ENCODE measurements at regions not wholly inside any gene's neighbourhood (a gene's known extent, or its start where the extent isn't known, plus 50 kb on each side); places are given as distances from the start of the nearest gene placed in this dataset.

DNA sequence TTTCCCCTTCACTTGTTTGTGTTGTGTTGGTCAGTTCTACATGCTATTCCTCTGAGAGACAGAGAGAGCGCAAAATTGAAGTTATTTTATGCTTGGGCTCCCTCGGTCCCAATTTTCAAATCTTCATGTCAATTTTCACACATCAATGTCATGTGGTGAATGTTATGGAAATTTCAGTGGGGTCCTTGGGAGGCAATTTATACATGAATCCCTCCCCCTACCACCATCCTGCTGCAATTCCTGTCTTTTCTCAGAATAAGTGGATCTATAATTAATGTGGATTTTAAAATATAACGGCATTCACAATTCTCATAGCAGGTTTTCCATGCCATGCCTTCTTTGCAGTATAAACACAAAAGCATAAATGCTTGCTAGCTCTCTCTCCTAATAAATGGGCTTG is 499.9 kb downstream of the MCTP2 start:
- H3K4me3 ChIP-seq = no peak overlapping the region
- H3K27me3 ChIP-seq (replicated peaks) = no peaks in the 10 kb centered on the region
- H3K9me3 ChIP-seq (replicated peaks) = 0 out of 2 replicates have a peak, but pooled peaks cover 3% of the 10 kb centered on the region
- no peaks in the 10 kb centered on the region for H3K4me1 ChIP-seq (replicated peaks)
- H3K36me3 ChIP-seq = no peaks in the 10 kb centered on the region
- DNase-seq (ENCODE audit: low read depth in 1 of 2, low spot score in 2 of 2) = no peak
- no peak overlapping the region for H3K27ac ChIP-seq

DNA sequence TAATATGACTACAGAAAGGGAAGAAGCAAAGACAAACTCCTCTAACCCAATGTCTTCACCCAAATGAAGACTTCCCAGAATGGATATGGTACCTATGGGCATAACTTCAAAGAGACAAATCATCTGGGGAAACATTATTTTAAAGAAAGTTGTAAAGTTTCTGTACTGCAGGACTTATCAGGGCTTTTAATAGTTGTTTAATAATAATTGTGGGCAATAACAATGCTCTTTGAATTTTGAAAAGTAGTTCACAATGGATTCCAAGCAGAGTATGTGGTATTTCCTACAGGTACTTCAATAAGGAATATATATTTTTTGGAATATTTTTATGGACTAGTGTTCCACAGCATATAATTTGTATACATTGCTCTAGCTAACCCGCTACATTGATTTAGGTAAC is 503.1 kb downstream of the MCTP2 start:
- no peak overlapping the region for H3K4me3 ChIP-seq
- H3K27me3 ChIP-seq (replicated peaks) = no peaks in the 10 kb centered on the region
- no peaks in the 10 kb centered on the region for H3K36me3 ChIP-seq
- 0 out of 2 replicates have a peak, but pooled peaks cover 3% of the 10 kb centered on the region for H3K9me3 ChIP-seq (replicated peaks)
- DNase-seq (ENCODE audit: low read depth in 1 of 2, low spot score in 2 of 2) = no peak
- no peak overlapping the region for H3K27ac ChIP-seq
- no peaks in the 10 kb centered on the region for H3K4me1 ChIP-seq (replicated peaks)

DNA sequence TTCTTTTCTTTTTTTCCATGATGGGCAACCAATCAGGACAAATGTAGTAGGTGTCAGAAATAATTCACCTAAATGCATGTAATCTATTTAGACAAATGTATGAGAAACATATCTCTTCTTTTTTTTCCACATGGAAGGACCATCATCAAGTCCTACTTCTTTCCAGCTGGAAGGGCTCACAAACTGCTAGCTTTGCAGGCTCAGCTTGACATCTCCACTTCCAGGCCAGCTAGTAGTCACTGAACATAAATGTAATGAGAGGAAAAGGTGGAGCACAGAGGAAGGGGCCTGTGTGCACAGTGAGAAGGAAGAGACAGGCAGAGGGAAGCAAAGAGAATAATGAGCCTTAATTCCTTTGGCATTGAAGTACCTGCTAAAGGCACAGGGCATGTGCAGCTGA is 504.9 kb downstream of the MCTP2 start:
- no peaks in the 10 kb centered on the region for H3K27me3 ChIP-seq (replicated peaks)
- no peak overlapping the region for H3K27ac ChIP-seq
- DNase-seq (ENCODE audit: low read depth in 1 of 2, low spot score in 2 of 2) = no peak
- H3K36me3 ChIP-seq = no peaks in the 10 kb centered on the region
- H3K4me3 ChIP-seq = no peak overlapping the region
- H3K9me3 ChIP-seq (replicated peaks) = 0 out of 2 replicates have a peak, but pooled peaks cover 3% of the 10 kb centered on the region
- H3K4me1 ChIP-seq (replicated peaks) = no peaks in the 10 kb centered on the region

DNA sequence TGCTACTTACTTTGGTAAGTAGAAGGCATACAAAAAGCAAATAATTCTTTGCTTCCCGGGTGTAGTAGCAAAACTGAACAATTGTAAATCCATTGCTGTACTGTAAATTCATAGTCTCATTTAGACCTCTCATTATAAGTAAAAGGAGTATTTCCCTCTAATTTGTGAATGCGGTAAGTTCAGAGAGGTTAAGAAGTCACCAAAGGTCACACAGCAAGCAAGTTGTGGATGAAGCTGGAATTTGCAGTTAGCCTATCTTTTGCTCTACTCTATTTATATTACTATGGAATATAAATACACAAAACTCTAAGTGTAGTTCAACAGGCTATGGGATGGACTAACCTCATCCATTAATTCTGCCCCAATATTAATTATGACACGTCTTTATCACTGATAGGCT is 508.3 kb downstream of the MCTP2 start:
- DNase-seq (ENCODE audit: low read depth in 1 of 2, low spot score in 2 of 2) = no peak
- H3K4me3 ChIP-seq = no peak overlapping the region
- no peaks in the 10 kb centered on the region for H3K36me3 ChIP-seq
- H3K27ac ChIP-seq = no peak overlapping the region
- 0 out of 2 replicates have a peak, but pooled peaks cover 3% of the 10 kb centered on the region for H3K9me3 ChIP-seq (replicated peaks)
- H3K4me1 ChIP-seq (replicated peaks) = no peaks in the 10 kb centered on the region
- H3K27me3 ChIP-seq (replicated peaks) = no peaks in the 10 kb centered on the region

DNA sequence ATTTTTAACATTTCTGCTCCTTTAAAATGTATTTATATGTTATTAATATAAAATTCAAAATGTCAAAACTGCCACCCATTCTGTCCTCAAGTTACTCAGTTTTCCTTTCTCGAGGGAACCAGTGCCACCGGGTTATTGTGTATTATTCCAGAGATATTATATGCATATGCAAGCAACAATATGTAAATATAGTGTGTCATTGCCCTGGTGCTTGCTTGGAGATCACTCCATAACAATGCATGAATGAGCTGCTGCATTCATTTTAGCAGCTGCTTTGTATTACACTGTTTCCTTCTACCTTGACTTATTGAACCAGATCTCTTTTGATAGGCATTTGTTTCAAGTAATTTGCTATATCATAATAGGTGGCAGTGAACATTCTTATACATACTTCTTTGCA is 509.1 kb downstream of the MCTP2 start:
- no peaks in the 10 kb centered on the region for H3K4me1 ChIP-seq (replicated peaks)
- no peak overlapping the region for H3K27ac ChIP-seq
- no peaks in the 10 kb centered on the region for H3K36me3 ChIP-seq
- H3K9me3 ChIP-seq (replicated peaks) = 0 out of 2 replicates have a peak, but pooled peaks cover 3% of the 10 kb centered on the region
- H3K4me3 ChIP-seq = no peak overlapping the region
- H3K27me3 ChIP-seq (replicated peaks) = no peaks in the 10 kb centered on the region
- no peak for DNase-seq (ENCODE audit: low read depth in 1 of 2, low spot score in 2 of 2)

DNA sequence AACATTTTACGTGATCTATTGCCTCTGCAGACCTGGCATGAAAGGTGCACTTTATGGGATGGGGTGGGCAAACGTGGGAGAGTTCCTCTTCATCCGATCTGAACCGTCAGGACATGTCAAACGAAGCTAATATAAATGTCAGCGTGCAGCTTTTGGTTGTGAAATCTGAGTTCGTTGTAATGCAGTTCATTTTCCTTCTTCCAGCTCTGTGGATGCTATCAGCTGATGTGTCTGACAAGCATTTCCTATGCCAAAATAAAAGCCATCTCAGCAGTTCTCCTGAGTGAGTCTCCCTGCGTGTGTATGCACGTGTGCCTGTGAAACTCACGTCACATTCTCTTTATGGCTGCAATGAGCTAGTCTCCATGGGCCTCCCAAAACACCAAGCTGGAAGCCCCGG is 512.3 kb downstream of the MCTP2 start:
- DNase-seq (ENCODE audit: low read depth in 1 of 2, low spot score in 2 of 2) = no peak
- H3K4me3 ChIP-seq = no peak overlapping the region
- peaks cover 3% of the 10 kb centered on the region; the same call in 1 of the 2 replicates for H3K9me3 ChIP-seq (replicated peaks)
- no peaks in the 10 kb centered on the region for H3K36me3 ChIP-seq
- H3K27me3 ChIP-seq (replicated peaks) = no peaks in the 10 kb centered on the region
- no peak overlapping the region for H3K27ac ChIP-seq
- no peaks in the 10 kb centered on the region for H3K4me1 ChIP-seq (replicated peaks)

DNA sequence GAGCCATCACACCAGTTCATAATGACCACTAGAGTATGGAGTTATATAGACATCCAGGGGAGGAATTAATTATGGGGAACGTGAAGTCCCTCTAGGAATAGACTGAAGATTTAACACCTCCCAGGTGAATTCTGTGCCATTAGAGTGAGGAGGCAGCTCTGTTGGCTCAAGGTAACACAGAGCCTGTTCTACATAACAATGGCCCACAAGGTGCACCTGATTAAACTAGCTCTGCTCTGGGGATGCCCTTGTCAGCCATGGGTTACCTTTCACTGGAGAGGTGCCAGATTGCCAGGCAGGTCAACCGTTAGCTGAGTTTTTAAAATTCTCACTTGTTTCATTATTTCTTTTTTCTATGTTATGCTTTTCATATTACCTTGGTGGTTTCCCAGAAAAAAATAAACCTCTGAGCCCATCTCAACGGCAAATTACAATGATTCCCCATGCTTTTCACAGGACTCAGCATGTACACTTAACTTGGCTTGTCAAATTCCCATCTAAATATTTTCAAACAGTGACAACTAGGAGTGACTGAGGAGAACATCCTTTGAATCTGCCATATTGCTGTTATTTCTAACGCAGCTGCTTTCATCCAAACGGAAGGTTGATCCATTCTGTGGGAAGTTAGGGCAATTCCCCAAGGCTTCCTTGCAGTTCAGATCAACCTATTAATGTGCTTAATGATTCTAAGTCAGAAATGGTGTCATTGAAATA is 512.9 kb downstream of the MCTP2 start:
- H3K9me3 ChIP-seq (replicated peaks) = peaks cover under 1% of the 10 kb centered on the region; the same call in 1 of the 2 replicates
- H3K27me3 ChIP-seq (replicated peaks) = no peaks in the 10 kb centered on the region
- no peaks in the 10 kb centered on the region for H3K36me3 ChIP-seq
- no peak overlapping the region for H3K4me3 ChIP-seq
- no peak for DNase-seq (ENCODE audit: low read depth in 1 of 2, low spot score in 2 of 2)
- no peak overlapping the region for H3K27ac ChIP-seq
- no peaks in the 10 kb centered on the region for H3K4me1 ChIP-seq (replicated peaks)

DNA sequence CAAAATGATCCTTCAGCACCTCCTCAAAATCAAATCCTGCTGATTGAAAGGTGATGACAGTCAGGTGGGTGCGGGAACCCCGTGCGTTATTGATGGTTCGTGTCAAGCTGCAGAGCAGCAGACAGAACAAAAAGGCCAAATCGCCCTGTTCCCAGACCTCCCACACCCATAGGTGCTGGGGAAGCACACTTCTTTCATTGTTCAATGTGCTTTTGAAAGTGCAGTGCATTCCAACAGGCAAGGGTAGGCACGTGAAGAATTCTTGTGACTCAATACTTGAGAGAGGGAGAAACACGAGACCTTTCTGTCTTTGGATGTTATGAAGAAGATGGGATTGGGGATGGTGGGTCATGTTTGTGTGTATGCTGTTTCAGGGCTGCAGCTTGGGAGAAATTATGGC is 514.0 kb downstream of the MCTP2 start:
- no peaks in the 10 kb centered on the region for H3K27me3 ChIP-seq (replicated peaks)
- H3K36me3 ChIP-seq = no peaks in the 10 kb centered on the region
- DNase-seq (ENCODE audit: low read depth in 1 of 2, low spot score in 2 of 2) = no peak
- no peaks in the 10 kb centered on the region for H3K4me1 ChIP-seq (replicated peaks)
- no peak overlapping the region for H3K27ac ChIP-seq
- no peaks in the 10 kb centered on the region; the same call in 1 of the 2 replicates for H3K9me3 ChIP-seq (replicated peaks)
- no peak overlapping the region for H3K4me3 ChIP-seq

DNA sequence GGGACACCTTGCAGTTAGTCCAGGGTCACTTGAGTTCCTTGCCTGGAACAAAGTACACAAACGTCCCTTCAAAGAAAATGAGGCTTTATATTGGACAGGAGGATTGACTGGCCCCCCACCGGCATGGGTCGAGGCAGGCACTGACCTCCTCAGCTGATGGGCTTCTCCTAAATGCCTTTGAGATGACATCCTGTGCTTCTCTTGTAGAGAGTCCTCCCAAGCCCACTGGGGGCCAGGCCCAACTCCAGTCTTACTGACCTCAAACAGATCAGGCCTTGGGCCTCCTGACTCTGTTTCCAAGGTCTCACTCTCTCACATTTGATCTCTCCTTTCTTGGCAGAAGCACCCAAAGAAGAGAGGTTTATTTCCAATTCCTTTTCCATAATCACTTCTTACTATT is 516.1 kb downstream of the MCTP2 start:
- no peaks in the 10 kb centered on the region; the same call in 1 of the 2 replicates for H3K9me3 ChIP-seq (replicated peaks)
- no peaks in the 10 kb centered on the region for H3K4me1 ChIP-seq (replicated peaks)
- DNase-seq (ENCODE audit: low read depth in 1 of 2, low spot score in 2 of 2) = no peak
- no peaks in the 10 kb centered on the region for H3K27me3 ChIP-seq (replicated peaks)
- no peak overlapping the region for H3K27ac ChIP-seq
- no peaks in the 10 kb centered on the region for H3K36me3 ChIP-seq
- H3K4me3 ChIP-seq = no peak overlapping the region

DNA sequence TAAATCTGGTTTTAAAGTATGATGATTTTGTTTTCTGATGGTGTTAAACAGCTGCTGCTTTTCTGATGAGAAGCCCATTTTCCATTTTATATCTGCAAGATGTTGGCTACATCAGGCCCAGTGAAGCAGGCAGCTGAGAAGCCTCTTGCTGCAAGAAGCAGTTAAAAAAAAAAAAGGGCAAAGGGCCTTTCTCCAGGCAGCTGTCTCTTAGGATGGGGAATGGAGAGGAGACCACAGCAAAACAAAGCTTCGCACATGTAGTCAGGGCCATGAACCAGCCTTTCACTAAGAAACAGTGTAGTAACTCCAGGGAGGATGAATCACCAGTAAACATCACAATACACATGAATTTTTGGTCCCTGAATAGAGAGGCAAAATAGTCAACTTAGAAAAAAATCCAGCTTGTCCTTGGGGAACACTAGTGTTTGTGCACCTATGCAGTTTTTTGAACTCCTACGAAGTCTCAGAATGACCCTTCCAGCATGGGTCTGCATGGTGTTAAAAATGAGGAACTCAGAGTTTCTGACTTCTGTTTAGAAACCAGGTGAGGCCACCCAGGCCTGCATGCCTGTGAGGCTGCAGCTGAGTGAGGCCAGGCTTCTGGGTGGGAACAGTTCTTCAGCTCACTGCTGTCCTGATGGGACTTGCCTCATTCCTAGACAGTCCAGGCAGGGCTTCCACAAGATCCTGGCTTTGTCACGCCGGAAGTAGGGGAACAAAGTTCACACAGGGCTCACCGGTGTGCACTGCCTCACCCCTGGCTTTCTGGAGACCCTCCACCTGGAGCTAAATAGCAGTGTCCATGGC is 518.7 kb downstream of the MCTP2 start:
- no peak overlapping the region for H3K27ac ChIP-seq
- H3K27me3 ChIP-seq (replicated peaks) = no peaks in the 10 kb centered on the region
- no peak overlapping the region for H3K4me3 ChIP-seq
- DNase-seq (ENCODE audit: low read depth in 1 of 2, low spot score in 2 of 2) = no peak
- no peaks in the 10 kb centered on the region for H3K4me1 ChIP-seq (replicated peaks)
- no peaks in the 10 kb centered on the region for H3K36me3 ChIP-seq
- no peaks in the 10 kb centered on the region; the same call in 1 of the 2 replicates for H3K9me3 ChIP-seq (replicated peaks)

DNA sequence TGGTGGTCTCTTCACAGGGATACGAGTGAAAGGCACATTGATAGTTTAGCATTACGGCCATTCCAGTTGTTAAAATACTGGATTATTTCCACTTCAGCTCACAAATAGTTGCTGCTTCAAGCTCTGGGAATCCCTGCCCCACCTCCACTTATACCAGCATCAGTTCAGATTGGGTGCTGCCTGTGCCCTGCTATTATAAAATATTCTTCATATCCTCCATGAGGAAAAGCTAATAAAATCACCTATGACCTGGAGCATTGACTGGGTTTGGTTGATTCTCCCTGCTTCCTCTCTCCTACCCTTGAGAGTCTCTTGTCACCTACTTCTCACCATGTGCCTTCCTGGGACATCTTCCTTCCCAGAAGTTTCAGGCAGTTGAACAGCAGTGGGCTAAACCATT is 529.0 kb downstream of the MCTP2 start:
- Histone ChIP-seq H3K36me3 (no peaks in the 10 kb centered on the region), H3K4me3 (no peak overlapping the region), H3K9me3 (replicated peaks) (no peaks in the 10 kb centered on the region; the same call in none of the 2 replicates), H3K4me1 (replicated peaks) (no peaks in the 10 kb centered on the region), H3K27me3 (replicated peaks) (no peaks in the 10 kb centered on the region), H3K27ac (no peak overlapping the region)
- no peak for DNase-seq (ENCODE audit: low read depth in 1 of 2, low spot score in 2 of 2)

DNA sequence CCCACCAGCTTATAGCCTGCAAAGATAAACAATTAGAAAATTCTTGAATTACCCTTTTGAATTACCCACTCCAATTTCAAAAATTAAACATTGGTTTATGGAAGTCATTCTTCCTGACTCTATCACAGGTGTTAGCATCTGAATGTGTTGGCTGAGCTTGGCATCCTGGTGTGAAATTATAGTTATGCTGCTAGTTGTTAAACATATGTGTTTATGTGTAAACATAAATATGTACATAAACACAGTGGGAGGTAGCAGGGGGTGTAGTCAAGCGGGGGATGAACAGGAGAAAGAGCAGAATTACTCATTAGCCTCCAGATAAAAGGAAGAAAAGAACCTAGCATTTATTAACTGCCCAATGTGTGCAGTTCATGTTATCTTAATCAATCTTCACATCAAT is 530.2 kb downstream of the MCTP2 start:
- no peak for DNase-seq (ENCODE audit: low read depth in 1 of 2, low spot score in 2 of 2)
- Histone ChIP-seq H3K4me1 (replicated peaks) (no peaks in the 10 kb centered on the region), H3K4me3 (no peak overlapping the region), H3K27me3 (replicated peaks) (no peaks in the 10 kb centered on the region), H3K36me3 (no peaks in the 10 kb centered on the region), H3K27ac (no peak overlapping the region), H3K9me3 (replicated peaks) (no peaks in the 10 kb centered on the region; the same call in none of the 2 replicates)

DNA sequence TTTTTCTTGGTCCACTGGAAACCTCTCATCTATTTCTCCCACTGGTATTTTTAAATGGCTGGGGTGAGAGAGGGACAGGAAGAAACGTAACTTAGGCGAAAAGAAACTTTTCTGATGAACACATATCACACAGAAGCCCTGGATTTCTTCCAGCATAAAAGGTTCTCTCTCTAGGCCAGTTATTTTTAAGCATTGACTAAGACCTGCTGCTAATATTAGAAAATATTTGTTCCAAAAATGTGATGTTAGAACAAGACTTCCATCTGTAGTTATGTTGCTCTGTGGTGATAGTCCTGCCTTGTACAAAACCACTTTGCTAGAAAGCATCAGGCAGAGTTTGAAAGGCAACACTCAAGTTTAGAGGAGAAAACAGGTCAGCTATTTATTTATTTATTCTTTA is 537.7 kb downstream of the MCTP2 start:
- H3K27ac ChIP-seq = no peak overlapping the region
- H3K36me3 ChIP-seq = no peaks in the 10 kb centered on the region
- H3K4me1 ChIP-seq (replicated peaks) = no peaks in the 10 kb centered on the region
- H3K27me3 ChIP-seq (replicated peaks) = no peaks in the 10 kb centered on the region
- H3K9me3 ChIP-seq (replicated peaks) = no peaks in the 10 kb centered on the region; the same call in 1 of the 2 replicates
- DNase-seq (ENCODE audit: low read depth in 1 of 2, low spot score in 2 of 2) = no peak
- H3K4me3 ChIP-seq = no peak overlapping the region

DNA sequence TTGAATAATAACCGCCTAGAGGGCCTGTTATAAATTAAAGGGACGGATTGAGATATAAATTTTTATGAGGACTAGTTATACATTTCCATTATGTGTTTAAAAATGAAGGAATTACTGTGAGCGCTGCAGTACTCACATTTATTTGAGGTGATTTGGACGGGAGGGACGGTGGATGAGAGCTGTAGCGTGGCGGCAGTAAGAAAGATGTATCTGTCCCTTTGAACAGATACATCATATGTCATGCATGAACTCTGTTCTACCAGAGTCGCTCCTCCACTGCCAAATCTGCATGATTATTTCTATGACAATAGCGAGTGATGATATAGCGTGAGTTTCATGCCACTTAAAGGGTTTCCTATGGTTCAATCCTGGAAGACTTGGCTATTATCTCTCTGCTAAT is 538.8 kb downstream of the MCTP2 start:
- H3K9me3 ChIP-seq (replicated peaks) = no peaks in the 10 kb centered on the region; the same call in 1 of the 2 replicates
- H3K27me3 ChIP-seq (replicated peaks) = no peaks in the 10 kb centered on the region
- H3K27ac ChIP-seq = no peak overlapping the region
- no peaks in the 10 kb centered on the region for H3K36me3 ChIP-seq
- no peak for DNase-seq (ENCODE audit: low read depth in 1 of 2, low spot score in 2 of 2)
- H3K4me1 ChIP-seq (replicated peaks) = no peaks in the 10 kb centered on the region
- H3K4me3 ChIP-seq = no peak overlapping the region
